GM21723 (cell line): ENCODE measurements at regions not wholly inside any gene's neighbourhood (a gene's known extent, or its start where the extent isn't known, plus 50 kb on each side); places are given as distances from the start of the nearest gene placed in this dataset.

ENCODE experiments used
- ATAC-seq: cut with Tn5 transposase; IDR thresholded peaks from one replicate; pipeline ENCODE4 v1.9.1; 2021; ENCODE audit warnings: mild to moderate bottlenecking, moderate library complexity; ENCODE audit not compliant: unreplicated experiment

- no peak for ATAC-seq
These were observed 238.5 kb upstream of the KCNMB2 start for GRCh38 chr3:178297740-178298139.

DNA sequence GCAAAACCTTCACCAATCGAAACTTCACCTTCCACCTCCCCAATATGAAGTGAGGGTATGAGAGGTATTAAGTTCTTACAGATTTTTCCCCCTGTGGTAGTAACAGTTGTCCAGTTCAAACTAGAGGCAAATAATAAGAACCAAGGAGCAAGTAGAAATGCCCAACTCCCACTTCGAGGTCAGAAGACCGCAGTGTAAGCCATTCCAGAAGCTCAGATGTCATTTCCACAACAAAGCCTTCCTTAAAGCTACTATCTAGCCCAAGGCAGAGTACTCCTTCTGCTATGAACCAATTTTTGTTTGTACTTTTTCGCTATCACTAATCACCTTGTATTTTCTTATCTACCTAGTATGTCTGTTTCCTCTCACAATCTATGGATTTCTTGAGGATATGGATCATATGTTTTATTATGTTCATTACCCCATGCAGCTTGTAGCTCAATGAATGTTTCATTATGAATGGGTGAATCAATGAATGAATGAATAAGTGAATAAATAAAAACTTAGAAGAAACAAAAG, 235.7 kb upstream of the KCNMB2 start:
- ATAC-seq, result no peak

DNA sequence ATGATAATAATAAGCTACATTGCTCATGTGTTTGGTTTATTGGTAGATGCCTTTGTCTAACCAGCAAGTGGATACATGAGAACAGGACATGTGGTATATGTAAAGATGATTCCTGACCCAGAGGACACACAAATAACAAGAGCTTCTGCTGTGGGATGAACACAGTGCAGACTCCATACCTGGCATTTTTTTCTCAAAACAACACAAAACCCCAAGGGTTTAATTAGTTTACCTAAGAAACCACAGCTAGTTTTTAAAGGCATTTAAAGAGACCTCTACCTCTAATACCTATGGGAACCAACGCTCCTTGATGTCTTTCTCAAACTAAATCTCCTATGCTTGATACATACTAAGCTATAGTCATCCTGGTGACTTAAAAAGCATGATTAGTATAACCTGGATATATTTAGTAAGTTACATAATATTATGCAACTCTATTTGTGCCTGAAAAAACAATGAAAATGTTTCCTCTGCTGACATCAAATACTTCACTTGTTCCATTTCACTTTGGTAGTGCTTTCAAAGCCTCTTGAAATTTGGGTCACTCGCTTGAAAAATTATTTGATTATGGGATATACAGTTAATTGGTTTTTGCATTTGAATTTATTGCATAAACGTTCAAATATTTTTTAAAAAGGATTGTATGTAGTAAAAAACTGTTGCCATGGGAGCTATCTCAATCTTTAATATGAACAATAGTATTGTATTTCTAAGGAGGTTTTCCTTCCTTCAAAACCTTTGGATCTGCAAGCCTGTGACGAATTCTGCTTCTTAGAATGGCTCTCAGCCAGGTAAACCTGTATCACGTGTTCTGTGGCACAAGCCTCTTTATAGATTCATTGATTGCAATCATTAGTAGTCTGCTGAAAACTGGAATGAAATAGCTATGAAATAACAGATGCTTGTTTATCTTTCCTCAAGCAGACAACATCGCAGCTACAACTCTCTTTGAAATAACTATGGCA, 233.0 kb upstream of the KCNMB2 start:
- ATAC-seq, result no peak

- ATAC-seq, result no peak
These were observed 231.3 kb upstream of the KCNMB2 start for GRCh38 chr3:178304758-178305467.

DNA sequence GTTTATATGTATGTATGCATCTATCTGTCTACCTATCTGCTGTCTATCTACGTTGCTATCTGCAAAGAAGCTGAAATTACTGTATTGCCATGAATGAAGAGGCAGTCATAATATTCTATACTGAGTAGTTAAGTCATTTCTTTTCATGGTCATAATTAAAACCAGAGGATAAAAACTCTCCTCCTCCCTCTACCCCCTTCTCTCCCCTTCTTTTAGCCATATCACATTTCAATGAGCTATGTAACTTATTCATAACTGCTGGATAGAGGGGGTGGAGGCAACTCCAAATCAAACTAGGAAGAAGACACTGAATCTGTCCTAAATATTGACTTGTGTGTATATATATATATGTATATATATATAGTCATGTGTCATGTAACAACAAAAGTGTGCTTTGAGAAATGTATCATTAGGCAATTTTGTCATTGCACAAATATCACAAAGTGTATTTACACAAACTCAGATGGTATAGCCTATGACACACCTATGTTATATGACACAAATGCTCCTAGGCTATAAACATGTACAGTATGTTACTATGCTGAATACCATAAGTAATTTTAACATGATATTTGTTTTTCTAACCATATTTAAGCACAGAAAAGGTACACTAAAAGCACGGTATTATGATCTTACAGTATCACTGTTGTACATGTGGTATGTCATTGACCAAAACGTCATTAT, 229.7 kb upstream of the KCNMB2 start:
- ATAC-seq, result no peak

GRCh38 chr3:178308771-178309170, 227.5 kb upstream of the KCNMB2 start:
- ATAC-seq, result no peak

DNA sequence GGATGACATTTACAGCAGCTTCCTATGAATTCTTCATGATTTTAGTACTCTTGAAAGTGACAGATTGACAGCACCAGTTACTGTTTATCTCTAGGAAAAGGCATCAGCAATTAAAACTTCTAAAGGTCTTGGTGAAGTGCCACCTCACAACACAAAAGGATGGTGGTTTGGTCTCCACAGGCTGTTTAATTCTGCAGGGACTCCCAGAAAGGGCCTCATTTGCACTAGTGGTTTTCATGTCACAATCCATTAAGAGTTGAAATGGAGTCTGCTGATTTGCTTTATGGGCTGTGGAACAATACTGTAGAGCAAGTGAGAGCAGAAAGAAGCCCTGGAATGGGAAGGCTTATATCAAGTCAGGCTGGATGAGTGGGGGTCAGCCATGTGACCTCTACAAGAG, 225.3 kb upstream of the KCNMB2 start:
- ATAC-seq, result no peak

DNA sequence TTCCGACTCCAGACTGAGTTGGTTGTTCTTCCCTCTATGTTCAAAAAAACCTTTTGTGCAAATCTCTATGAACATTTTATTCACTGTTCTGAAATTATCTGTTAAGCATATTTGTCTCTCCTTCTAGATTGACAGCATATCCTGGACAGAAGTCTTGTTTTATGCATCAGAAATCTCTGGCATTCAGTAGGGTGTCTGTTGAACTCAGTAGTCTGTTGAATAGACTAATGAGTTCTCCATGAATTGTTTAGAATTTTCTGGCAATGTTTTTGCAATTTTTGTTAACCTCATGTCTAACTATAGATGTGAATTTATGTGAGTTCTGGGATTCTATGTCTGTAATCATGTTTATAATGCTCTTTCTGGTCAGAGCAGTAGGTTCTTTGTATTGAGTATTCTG, 222.5 kb upstream of the KCNMB2 start:
- ATAC-seq, result no peak

- ATAC-seq, result no peak
These were observed 217.9 kb upstream of the KCNMB2 start for GRCh38 chr3:178318340-178318739.

DNA sequence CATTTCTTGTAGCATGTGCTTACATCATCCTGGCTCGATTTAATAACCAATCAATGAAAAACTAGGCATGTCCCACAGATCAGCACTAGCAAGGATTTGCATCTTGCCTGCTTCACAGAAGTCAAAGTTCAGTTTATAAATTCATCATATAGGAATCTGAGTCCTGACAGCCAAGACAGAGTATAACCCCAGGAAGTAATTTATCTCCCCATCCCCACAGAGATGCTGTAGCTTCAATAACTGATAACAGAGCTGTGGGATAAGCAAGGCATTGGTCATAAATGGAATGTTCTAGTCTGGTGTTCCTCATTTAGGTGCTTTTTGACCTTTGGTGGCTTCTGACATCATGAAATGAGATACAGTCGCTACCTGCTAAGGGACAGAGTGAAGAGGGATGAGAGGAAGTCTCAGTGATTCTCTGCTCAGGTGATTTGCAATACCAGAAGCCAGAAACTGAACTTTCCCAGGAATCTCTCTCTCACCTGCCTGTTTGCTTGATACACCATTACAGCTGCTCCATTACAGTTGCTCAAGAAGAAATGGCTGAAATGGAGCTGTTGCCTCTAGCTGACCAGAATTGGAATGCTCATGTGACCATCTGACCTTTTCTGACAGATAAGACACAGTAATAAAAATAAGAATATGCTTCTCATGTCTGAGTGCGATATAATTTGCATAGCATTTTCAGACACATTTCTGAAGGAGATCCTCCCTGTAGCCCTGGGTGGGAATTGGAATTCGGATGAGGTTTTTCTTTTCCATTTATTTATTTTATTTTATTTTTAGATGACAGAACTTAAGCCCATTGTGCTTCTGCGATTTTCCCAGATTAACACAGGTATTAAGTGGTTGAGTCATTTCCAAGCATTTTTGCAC, 217.1 kb upstream of the KCNMB2 start:
- no peak for ATAC-seq

GRCh38 chr3:178320456-178321351, 215.5 kb upstream of the KCNMB2 start:
- no peak for ATAC-seq

DNA sequence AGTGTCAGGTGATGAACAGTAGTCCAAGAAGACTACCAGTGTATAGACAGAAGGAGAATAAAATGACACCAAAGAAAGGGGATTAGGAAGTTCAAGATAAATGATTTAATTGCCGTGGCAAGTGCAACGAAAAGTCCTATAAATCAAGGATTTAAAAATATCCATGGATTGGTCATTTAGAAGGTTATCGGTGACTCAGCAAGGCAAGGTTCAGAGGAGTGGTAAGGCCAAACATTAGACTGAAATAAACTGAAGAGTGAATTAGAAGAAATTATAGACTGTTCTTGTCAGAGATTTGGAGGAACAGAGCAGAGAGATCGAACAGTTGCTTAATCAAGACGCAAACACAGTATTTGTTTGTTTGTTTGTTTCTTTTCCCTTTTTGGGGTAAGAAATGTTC, 211.9 kb upstream of the KCNMB2 start:
- ATAC-seq, result no peak

GRCh38 chr3:178325330-178325729, 210.9 kb upstream of the KCNMB2 start:
- ATAC-seq, result no peak

DNA sequence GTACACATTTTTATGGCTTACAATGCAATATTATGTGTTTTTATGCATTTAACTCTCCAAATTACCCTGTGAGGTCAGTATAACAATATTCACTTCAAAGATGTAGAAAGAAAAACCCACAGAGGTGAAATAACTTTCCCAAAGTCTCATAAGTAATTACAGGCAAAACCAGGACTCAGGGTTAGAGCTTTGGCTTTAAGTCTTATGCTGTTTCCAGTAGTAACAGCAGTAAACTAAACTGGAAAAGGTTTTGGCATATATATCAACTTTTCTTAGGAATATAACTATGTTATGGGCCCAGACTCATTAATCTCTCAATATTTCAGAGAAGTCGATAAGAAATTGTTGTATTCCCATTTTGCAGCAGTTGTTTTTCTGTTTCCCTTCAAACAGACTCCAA, 206.3 kb upstream of the KCNMB2 start:
- no peak for ATAC-seq

DNA sequence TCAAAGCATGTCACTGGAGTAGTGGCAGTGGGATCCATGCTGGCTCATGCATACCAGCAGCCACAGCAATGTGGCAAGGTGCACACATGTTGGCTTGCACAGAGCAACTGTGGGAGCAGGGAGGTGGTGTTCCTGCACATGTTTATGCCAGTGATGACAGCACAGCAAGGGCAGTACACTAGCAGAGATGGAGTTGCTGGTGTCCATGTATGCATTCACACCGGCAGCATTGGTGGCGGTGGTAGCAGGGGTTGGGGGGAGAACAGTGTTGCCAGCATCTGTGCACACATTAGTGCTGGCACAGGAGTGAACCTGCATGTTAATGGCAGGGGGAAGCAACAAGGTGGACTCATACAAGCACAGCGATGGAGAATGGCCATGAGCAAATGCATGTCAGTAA, 202.0 kb upstream of the KCNMB2 start:
- no peak for ATAC-seq

- no peak for ATAC-seq
These were observed 199.9 kb upstream of the KCNMB2 start for GRCh38 chr3:178336336-178336735.

GRCh38 chr3:178340506-178340905, 195.7 kb upstream of the KCNMB2 start:
- ATAC-seq, result no peak

GRCh38 chr3:178341636-178342035, 194.6 kb upstream of the KCNMB2 start:
- no peak for ATAC-seq

DNA sequence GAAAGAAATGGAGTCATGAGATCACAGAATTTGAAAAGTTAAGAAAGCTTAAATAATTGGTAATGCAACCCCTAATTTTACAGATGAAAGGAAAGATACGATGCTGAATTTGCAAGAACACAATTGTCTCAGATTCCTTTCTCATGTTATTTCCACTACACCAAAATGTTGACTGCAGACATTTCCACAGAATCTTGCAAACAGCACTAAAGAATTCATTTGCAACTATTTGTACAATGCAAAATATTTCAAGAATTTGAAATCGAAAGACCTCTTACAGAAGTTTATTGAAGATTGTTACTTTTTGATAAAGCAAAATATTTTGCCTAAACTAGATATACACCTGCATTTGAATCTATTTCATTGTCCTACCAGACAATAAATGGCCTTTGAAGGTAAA, 194.1 kb upstream of the KCNMB2 start:
- no peak for ATAC-seq
